Fibroblast of villous mesenchyme (primary cell): ENCODE measurements at regions not wholly inside any gene's neighbourhood (a gene's known extent, or its start where the extent isn't known, plus 50 kb on each side); places are given as distances from the start of the nearest gene placed in this dataset.

Experiments
- DNase-seq: peaks from one replicate; pipeline ENCODE4 v3.0.0-alpha.2; 2010; ENCODE audit warnings: low read depth
- H3K4me3 ChIP-seq: 2 replicates; pipeline ENCODE4 v1.5.1; 2011; ENCODE audit warnings: low read depth, mild to moderate bottlenecking, low read length
- TF ChIP-seq, protein P1 (sequence below): IDR thresholded peaks from 2 replicates; pipeline ENCODE4 v1.5.1; 2012; ENCODE audit warnings: low read depth, mild to moderate bottlenecking, low read length; ENCODE audit not compliant: insufficient read depth

GRCh38 chr13:79637133-79637763 lies 156.3 kb downstream of the NDFIP2 start:
- TF ChIP-seq, protein P1, sequence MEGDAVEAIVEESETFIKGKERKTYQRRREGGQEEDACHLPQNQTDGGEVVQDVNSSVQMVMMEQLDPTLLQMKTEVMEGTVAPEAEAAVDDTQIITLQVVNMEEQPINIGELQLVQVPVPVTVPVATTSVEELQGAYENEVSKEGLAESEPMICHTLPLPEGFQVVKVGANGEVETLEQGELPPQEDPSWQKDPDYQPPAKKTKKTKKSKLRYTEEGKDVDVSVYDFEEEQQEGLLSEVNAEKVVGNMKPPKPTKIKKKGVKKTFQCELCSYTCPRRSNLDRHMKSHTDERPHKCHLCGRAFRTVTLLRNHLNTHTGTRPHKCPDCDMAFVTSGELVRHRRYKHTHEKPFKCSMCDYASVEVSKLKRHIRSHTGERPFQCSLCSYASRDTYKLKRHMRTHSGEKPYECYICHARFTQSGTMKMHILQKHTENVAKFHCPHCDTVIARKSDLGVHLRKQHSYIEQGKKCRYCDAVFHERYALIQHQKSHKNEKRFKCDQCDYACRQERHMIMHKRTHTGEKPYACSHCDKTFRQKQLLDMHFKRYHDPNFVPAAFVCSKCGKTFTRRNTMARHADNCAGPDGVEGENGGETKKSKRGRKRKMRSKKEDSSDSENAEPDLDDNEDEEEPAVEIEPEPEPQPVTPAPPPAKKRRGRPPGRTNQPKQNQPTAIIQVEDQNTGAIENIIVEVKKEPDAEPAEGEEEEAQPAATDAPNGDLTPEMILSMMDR, result no peak
- no peak overlapping the region for H3K4me3 ChIP-seq
- DNase-seq, result peak; percentile 30

DNA sequence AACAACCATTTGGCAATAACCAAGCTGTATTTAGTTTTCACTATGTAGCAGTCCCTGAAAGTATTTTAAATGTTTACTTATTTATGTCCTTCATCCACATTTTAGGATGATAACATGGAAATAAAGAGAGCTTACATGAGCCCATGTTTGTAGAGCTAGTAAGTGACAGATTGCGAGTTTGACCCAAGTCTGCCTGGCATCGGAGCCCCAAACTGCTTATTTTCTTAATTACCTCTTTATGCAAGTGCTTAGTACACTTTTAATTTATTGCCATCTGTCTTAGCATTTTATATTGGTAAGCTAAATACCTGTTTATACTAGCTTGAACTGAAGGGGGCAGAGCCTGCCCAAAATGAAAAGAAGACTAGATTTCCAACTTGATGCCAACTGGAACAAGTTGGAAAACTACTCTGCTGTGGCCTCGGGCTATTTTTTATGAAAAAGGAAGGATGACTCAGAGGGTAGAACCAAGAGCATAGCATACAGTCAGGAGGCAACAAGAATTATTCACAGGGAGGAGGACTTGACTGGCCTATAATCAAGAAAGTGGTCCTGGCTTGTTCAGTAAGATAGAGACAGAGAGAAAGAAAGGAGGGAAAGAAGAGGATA lies 150.2 kb downstream of the NDFIP2 start:
- no peak overlapping the region for H3K4me3 ChIP-seq
- TF ChIP-seq, protein P1, result no peak
- peak; percentile 66 for DNase-seq

DNA sequence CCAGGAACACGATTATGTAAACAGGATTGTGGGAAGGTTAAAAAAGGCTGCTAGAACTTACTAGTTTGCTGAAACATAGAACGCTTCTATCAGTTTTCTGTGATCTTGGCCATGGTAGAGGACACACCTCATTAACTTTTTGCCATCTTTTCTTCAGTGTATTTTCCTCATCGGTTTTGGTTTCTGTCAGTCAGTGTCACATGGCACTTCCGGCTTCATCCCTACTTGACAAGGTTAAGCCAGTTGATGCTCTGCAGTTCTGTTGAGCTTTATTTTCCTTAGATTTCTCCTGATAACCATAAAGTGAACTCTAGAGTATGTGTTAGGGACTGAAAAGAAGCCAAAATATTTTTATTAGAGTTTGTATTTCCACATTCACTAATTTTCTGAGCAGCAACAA lies 147.5 kb downstream of the NDFIP2 start:
- TF ChIP-seq, protein P1, result no peak
- DNase-seq, result peak; percentile 56
- no peak overlapping the region for H3K4me3 ChIP-seq

- no peak overlapping the region for H3K4me3 ChIP-seq
- TF ChIP-seq, protein P1, result no peak
- no peak for DNase-seq
These were observed 146.0 kb downstream of the NDFIP2 start for GRCh38 chr13:79626924-79627323.

DNA sequence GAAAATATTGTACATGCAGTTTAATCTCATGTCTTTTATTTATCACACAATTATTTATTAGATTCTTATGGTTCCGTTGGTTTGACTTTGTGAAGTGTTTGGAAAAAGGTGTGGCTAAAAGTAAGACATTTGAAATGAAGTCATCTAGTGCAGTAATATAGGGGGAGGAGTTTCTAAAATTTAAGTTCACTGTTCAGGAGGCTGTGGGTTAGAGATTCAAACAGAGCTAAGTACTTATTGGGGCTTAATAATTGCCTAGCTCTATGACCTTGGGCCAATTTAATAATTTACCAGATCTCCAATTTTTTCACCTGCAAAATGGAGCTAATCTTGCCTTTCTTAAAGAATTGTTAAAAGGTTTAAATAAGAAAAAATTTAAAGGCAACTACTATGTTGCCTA lies 144.6 kb downstream of the NDFIP2 start:
- TF ChIP-seq, protein P1, result no peak
- no peak for DNase-seq

GRCh38 chr13:79621902-79622301 lies 140.9 kb downstream of the NDFIP2 start:
- DNase-seq, result no peak
- TF ChIP-seq, protein P1, result no peak
- no peak overlapping the region for H3K4me3 ChIP-seq

More for the DNA sequence above, 144.6 kb downstream of the NDFIP2 start:
- no peak overlapping the region for H3K4me3 ChIP-seq
